ENCODE measurements at regions not wholly inside any gene's neighbourhood (a gene's known extent, or its start where the extent isn't known, plus 50 kb on each side); places are given as distances from the start of the nearest gene placed in this dataset.

DNA sequence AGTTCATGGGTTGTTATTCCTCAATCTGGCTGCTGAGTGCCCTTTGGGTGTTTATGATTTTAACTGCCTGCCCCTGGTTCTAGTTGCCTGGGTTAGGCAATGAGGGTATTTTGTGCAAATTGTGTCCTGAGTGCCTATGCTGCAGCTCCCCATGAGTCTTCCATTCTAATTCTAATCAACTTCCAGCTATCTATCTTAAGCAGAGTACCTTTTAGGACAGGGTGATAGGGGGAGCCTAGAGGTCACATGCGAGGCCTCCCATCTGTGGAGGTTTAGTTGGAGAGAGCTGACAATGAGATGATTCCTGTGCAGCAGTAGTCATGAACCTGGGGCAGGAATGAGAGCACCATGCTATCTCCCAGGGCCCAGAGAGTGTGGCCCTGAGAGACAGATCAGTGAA lies 225.9 kb upstream of the PLEKHG7 start:
- Histone ChIP-seq H3K4me1 (no peaks in the 10 kb centered on the region), H3K9me3 (no peaks in the 10 kb centered on the region), H3K27me3 (no peaks in the 10 kb centered on the region), H3K27ac (no peak overlapping the region), H3K36me3 (no peaks in the 10 kb centered on the region), H3K4me3 (no peak overlapping the region)
- no peak for DNase-seq
- TF ChIP-seq CTCF (IDR thresholded peaks at IDR 0.05) = no peak
- intact Hi-C loops (cut with DNase I; ENCODE audit: low total_unique reads) = no loop called here

GRCh38 chr12:92473564-92473963 lies 229.2 kb upstream of the PLEKHG7 start:
- H3K4me1 ChIP-seq = peaks cover 0 to 12% (median 5%) of the 10 kb centered on the region in 4 donors
- TF ChIP-seq CTCF (IDR thresholded peaks at IDR 0.05) = no peak
- H3K27ac ChIP-seq = no peak overlapping the region
- H3K4me3 ChIP-seq = no peak overlapping the region
- no peak for DNase-seq
- intact Hi-C loops (cut with DNase I; ENCODE audit: low total_unique reads) = no loop called here
- H3K9me3 ChIP-seq = no peaks in the 10 kb centered on the region
- H3K27me3 ChIP-seq = no peaks in the 10 kb centered on the region
- no peaks in the 10 kb centered on the region for H3K36me3 ChIP-seq

DNA sequence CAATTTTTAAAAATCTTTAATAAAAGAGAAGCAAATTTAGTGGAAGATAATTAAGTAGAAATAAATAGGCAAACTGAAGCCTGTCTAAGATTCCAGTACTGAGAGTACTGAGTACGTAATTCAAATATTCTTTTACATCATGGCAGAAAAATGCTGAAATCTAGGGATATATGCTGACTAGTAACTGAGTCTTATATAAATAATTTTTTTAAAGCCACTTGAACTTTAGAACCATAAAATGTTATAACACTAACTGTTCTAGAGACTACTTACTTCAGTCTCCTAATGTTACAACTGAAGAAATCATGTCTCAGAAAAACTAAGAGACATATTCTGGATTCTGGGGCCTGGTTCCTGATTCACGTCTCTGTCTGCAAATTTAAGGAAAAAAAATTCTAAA lies 230.6 kb upstream of the PLEKHG7 start:
- peaks cover 0 to 12% (median 5%) of the 10 kb centered on the region in 4 donors for H3K4me1 ChIP-seq
- H3K27me3 ChIP-seq = no peaks in the 10 kb centered on the region
- H3K9me3 ChIP-seq = no peaks in the 10 kb centered on the region
- DNase-seq = no peak
- no peak overlapping the region for H3K27ac ChIP-seq
- TF ChIP-seq CTCF (IDR thresholded peaks at IDR 0.05) = no peak
- H3K4me3 ChIP-seq = no peak overlapping the region
- intact Hi-C loops (cut with DNase I; ENCODE audit: low total_unique reads) = no loop called here
- no peaks in the 10 kb centered on the region for H3K36me3 ChIP-seq

GRCh38 chr12:92471551-92471950 lies 231.2 kb upstream of the PLEKHG7 start:
- H3K9me3 ChIP-seq = no peaks in the 10 kb centered on the region
- no peak for TF ChIP-seq CTCF (IDR thresholded peaks at IDR 0.05)
- no peak overlapping the region for H3K27ac ChIP-seq
- no peaks in the 10 kb centered on the region for H3K27me3 ChIP-seq
- H3K4me1 ChIP-seq = peaks cover 0 to 12% (median 5%) of the 10 kb centered on the region in 4 donors
- intact Hi-C loops (cut with DNase I; ENCODE audit: low total_unique reads) = no loop called here
- H3K36me3 ChIP-seq = no peaks in the 10 kb centered on the region
- H3K4me3 ChIP-seq = no peak overlapping the region
- DNase-seq = no peak

DNA sequence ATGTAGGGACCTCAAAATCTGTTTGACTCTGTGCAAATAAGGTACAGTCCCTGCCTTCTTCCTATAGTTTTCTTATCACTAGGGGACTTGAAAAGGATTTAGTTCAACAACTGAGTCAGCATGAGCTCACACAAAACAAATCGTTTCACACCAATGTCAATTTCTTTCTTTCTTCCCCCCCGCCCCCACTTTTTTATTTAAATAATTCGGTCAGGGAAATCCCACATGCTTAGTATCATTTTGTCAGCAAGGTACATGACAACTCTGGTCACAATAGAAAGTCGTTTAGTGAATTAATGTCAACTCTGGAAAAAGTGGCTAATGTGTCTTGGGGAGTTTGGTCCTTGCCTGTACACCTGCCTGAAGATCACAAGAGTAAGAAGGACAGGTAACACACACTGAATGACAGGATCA lies 232.2 kb upstream of the PLEKHG7 start:
- intact Hi-C loops (cut with DNase I; ENCODE audit: low total_unique reads) = no loop called here
- no peak for TF ChIP-seq CTCF (IDR thresholded peaks at IDR 0.05)
- H3K9me3 ChIP-seq = no peaks in the 10 kb centered on the region
- H3K36me3 ChIP-seq = no peaks in the 10 kb centered on the region
- no peak overlapping the region for H3K27ac ChIP-seq
- H3K27me3 ChIP-seq = no peaks in the 10 kb centered on the region
- H3K4me1 ChIP-seq = peaks cover 0 to 12% (median 5%) of the 10 kb centered on the region in 4 donors
- DNase-seq = no peak
- no peak overlapping the region for H3K4me3 ChIP-seq

GRCh38 chr12:92469837-92470236 lies 233.0 kb upstream of the PLEKHG7 start:
- no peak for DNase-seq
- Histone ChIP-seq H3K27me3 (no peaks in the 10 kb centered on the region), H3K36me3 (no peaks in the 10 kb centered on the region), H3K4me1 (peaks cover 0 to 12% (median 5%) of the 10 kb centered on the region in 4 donors), H3K9me3 (no peaks in the 10 kb centered on the region), H3K27ac (no peak overlapping the region), H3K4me3 (no peak overlapping the region)
- intact Hi-C loops (cut with DNase I; ENCODE audit: low total_unique reads) = no loop called here
- TF ChIP-seq CTCF (IDR thresholded peaks at IDR 0.05) = no peak
